Omental fat pad (tissue), 3 donors: ENCODE measurements at regions not wholly inside any gene's neighbourhood (a gene's known extent, or its start where the extent isn't known, plus 50 kb on each side); places are given as distances from the start of the nearest gene placed in this dataset.
A peak's percentile ranks its signal among the peaks of the same experiment; 100 is the strongest.
"Not testable (repeated sequence)": the region's sequence is repeated elsewhere in the genome, so short reads cannot be mapped to it uniquely, and the experiment has no call there.

Source experiments
- ATAC-seq: fragments of 150-250 bp; one replicate; pipeline ENCODE4 v1.9.1; 2016; ENCODE audit warnings: mild to moderate bottlenecking, moderate library complexity; ENCODE audit not compliant: low FRiP score
- DNase-seq: peaks from one replicate; pipeline ENCODE4 v3.0.0-alpha.2; 2019; ENCODE audit warnings: low spot score
- TF ChIP-seq, protein P1 (sequence below), 3 donors: fragments of 450-650 bp; IDR thresholded peaks; one replicate each; pipeline ENCODE4 v1.5.1; 2016 to 2017; ENCODE audit warnings: antibody characterized with exemption in 3 of 3, mild to moderate bottlenecking in 3 of 3, moderate library complexity in 2 of 3

DNA sequence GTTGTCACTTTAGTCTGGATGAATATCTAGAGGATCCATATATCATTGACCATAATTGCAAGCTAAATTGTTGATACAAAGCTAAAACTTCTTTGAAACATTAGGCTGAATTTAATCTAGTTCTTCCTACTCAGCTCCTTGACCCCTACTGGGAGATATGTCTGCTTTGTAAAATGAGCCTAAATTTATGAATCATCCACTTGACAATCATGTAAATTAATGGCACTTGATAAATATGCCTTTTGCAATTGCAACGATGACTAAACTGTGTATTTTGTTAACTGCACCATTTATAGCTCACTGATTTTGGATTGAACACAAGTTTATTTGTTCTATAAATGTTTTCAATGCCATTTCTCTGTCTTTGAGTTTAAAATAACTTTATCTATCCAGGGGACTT is 1616.5 kb upstream of the FLRT2 start:
- TF ChIP-seq, protein P1, sequence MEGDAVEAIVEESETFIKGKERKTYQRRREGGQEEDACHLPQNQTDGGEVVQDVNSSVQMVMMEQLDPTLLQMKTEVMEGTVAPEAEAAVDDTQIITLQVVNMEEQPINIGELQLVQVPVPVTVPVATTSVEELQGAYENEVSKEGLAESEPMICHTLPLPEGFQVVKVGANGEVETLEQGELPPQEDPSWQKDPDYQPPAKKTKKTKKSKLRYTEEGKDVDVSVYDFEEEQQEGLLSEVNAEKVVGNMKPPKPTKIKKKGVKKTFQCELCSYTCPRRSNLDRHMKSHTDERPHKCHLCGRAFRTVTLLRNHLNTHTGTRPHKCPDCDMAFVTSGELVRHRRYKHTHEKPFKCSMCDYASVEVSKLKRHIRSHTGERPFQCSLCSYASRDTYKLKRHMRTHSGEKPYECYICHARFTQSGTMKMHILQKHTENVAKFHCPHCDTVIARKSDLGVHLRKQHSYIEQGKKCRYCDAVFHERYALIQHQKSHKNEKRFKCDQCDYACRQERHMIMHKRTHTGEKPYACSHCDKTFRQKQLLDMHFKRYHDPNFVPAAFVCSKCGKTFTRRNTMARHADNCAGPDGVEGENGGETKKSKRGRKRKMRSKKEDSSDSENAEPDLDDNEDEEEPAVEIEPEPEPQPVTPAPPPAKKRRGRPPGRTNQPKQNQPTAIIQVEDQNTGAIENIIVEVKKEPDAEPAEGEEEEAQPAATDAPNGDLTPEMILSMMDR (IDR thresholded peaks at IDR 0.05) = no peak
- DNase-seq = no peak
- peak; percentile 57 for ATAC-seq

DNA sequence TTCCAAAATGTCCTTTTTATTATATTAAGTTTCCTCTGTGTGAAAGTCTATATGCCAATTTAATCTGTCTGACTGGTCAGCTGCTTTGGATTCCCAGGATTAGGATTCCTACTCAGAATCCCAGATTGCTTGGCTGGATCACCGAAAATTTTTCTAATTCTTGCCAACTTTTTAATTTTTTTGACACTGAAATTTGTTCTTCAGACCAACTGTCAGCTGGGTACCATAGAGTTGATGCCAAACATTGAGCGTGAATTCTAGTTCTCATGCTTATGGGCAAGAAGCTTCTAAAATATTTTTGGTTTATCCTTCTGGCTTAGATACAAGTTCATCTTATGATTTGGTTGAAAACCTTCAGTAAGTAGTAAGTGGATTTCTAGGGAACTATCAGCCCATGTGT is 1611.4 kb upstream of the FLRT2 start:
- no peak for DNase-seq

DNA sequence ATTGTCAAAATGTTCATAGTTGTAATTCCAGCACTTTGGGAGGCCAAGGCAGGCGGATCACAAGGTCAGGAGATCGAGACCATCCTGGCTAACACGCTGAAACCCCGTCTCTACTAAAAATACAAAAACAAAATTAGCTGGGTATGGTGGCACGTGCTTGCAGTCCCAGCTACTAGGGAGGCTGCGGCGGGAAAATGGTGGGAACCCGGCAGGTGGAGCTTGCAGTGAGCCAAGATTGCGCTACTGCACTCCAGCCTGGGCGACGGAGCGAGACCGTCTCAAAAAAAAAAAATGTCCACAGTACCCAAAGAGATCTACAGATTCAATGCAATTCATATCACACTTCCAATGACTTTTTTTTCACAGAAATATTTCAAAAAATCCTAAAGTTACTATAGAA is 1610.3 kb upstream of the FLRT2 start:
- DNase-seq, ATAC-seq: not testable (repeated sequence)

More for the DNA sequence above, 1611.4 kb upstream of the FLRT2 start:
- ATAC-seq = no peak
- TF ChIP-seq, protein P1 (IDR thresholded peaks at IDR 0.05) = no peak

DNA sequence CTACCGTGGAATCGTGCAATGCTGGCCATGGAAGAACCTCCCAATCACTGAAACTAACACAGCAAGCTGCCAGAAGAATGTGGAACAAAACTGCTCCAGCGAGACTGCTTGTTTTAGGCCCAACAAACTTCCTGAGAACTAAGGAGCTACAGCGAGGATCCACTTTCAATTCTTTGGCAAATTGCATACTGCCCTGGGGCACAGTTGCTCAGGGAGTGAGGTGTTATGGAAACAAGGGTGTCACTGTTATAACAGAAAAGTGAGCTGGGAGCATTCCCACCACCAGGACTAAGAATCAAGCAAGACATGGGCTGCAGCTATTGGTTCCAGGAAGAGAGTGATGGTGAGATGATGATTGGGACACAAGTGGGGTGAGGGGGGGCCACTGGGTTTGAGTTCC is 1606.1 kb upstream of the FLRT2 start:
- ATAC-seq = no peak

DNA sequence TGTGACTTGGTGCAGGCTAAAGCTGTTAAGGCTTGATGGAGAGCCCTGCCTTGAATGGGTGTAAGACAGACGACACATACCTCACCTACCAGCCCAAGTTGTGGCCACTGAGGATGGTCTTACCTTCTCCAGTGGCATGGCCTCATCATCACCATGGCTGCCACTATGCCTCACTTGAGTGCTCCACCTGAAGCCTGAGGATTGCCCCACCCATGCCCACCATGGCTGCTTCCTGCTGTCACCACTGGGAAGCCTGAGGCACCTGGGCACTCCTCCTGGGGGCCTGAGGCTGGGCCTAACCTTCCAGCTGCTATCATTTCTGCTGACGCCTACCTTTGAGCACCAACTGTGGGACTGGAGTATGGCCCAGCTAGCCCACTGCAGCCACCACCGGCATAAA is 1605.7 kb upstream of the FLRT2 start:
- TF ChIP-seq, protein P1 (IDR thresholded peaks at IDR 0.05) = no peak
- DNase-seq (no peak), ATAC-seq (no peak)

More for the DNA sequence above, 1606.1 kb upstream of the FLRT2 start:
- TF ChIP-seq, protein P1 (IDR thresholded peaks at IDR 0.05) = no peak
- DNase-seq = no peak

DNA sequence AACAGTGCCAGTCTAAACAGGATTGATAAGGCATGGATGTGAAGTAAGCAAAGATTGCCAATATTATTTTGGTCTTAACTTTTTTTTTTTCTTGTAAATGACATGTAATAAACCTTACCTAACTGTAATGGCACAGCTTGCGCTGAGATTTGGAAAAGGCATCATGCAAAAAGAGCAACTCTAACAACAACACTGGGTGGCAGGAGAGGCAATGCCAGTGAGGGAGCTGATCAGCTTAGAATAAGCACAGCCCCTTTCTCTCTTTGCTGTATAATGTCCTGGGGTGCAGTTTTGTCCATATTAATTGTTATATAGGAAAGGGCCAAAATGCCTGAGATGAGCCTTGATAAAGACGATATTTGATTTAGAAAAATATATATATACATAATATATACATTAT is 1589.7 kb upstream of the FLRT2 start:
- ATAC-seq (no peak), DNase-seq (no peak)
- TF ChIP-seq, protein P1 (IDR thresholded peaks at IDR 0.05) = no peak

DNA sequence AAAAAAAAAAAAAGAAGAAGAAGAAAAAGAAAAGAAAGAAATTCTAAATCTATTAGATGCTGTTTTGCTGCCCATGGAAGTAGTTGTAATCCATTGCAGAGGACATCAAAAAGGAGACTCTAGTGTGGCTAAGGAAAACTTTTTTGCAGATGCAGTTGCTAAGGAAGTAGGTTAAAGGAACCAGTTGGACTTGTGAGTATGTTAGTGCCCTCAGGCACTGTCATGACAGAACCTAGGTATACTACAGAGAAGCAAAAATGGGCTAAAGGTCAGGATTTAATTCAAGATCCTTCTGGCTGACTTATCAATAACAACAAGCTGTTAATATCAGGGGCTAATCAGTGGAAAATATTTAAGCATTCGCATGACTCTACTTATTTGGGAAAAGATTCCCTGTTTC is 1571.6 kb upstream of the FLRT2 start:
- DNase-seq = no peak
- TF ChIP-seq, protein P1 (IDR thresholded peaks at IDR 0.05) = no peak
- no peak for ATAC-seq
